H1 (cell line): ENCODE measurements at regions not wholly inside any gene's neighbourhood (a gene's known extent, or its start where the extent isn't known, plus 50 kb on each side); places are given as distances from the start of the nearest gene placed in this dataset.

Experiments used
- CTCF ChIA-PET: fragments of 300-600 bp; sonication (Branson Sonifier 250); formaldehyde crosslinking; loops from one replicate; lab custom pipeline; 2021; ENCODE audit not compliant: partially characterized antibody; lab: Charles Lee
- POLR2A ChIA-PET: fragments of 300-600 bp; sonication (Branson Sonifier 250); formaldehyde crosslinking; loops from one replicate; lab custom pipeline; 2021; ENCODE audit warnings: inconsistent platforms; ENCODE audit not compliant: partially characterized antibody; lab: Charles Lee
- DNase-seq, 2 experiments: peaks; one replicate each; pipeline versions ENCODE4 v3.0.0 to v3.0.0-alpha.2; 2010 to 2022; ENCODE audit warnings: low spot score in 2 of 2, low read depth in 1 of 2, mixed read lengths in 1 of 2
- FAIRE-seq: peaks from 2 replicates; lab custom pipeline; 2011; peaks lifted over from hg19 to GRCh38; lab: Jason Lieb, UNC
- H2AFZ ChIP-seq: 2 replicates; pipeline ENCODE4 v1.8.1; 2012; ENCODE audit warnings: low read length, inconsistent platforms
- H2AK5ac ChIP-seq: 2 replicates; pipeline ENCODE4 v1.6.1; 2013; ENCODE audit warnings: low read depth, low read length
- H2BK120ac ChIP-seq: replicated peaks from 2 replicates; pipeline ENCODE3; 2013; ENCODE audit warnings: low read depth, low read length, inconsistent platforms
- H2BK12ac ChIP-seq: 2 replicates; pipeline ENCODE4 v1.6.1; 2013; ENCODE audit warnings: low read depth, low read length
- H2BK15ac ChIP-seq: 2 replicates; pipeline ENCODE4 v1.6.1; 2013; ENCODE audit warnings: low read length
- H2BK20ac ChIP-seq: 2 replicates; pipeline ENCODE4 v1.6.1; 2013; ENCODE audit warnings: low read length
- H2BK5ac ChIP-seq: 2 replicates; pipeline ENCODE4 v1.6.1; 2013; ENCODE audit warnings: low read depth, low read length
- H3K14ac ChIP-seq: 2 replicates; pipeline ENCODE4 v1.6.1; 2013; ENCODE audit warnings: inconsistent platforms; ENCODE audit not compliant: insufficient read length
- H3K18ac ChIP-seq: 2 replicates; pipeline ENCODE4 v1.6.1; 2013; ENCODE audit warnings: low read length; ENCODE audit errors: extremely low read depth
- H3K23ac ChIP-seq: 2 replicates; pipeline ENCODE4 v1.6.1; 2013; ENCODE audit warnings: inconsistent platforms; ENCODE audit not compliant: insufficient read length
- H3K23me2 ChIP-seq: 2 replicates; pipeline ENCODE4 v1.6.1; 2013; ENCODE audit warnings: low read depth, low read length
- H3K27ac ChIP-seq: 2 replicates; pipeline ENCODE4 v1.6.1; 2011; ENCODE audit warnings: low read depth, low read length, inconsistent platforms
- H3K27me3 ChIP-seq, 4 experiments: replicated peaks in 1 of 4; 1 replicate in 1 of 4; 2 replicates in 3 of 4; pipeline versions ENCODE4 v1.6.1 to v1.8.1; 2011 to 2013; ENCODE audit warnings: low read length in 3 of 4, mild to moderate bottlenecking in 3 of 4, inconsistent platforms in 2 of 4, mixed read lengths in 2 of 4, moderate library complexity in 1 of 4; ENCODE audit not compliant: control insufficient read depth in 3 of 4, insufficient read depth in 3 of 4; ENCODE audit errors: extremely low read depth in 1 of 4
- H3K36me3 ChIP-seq, 4 experiments: 2 replicates each; pipeline versions ENCODE4 v1.6.1 to v1.8.1; 2011 to 2013; ENCODE audit warnings: mild to moderate bottlenecking in 4 of 4, low read length in 3 of 4, moderate library complexity in 2 of 4, control low read depth in 1 of 4, inconsistent platforms in 1 of 4; ENCODE audit not compliant: insufficient read depth in 4 of 4, control insufficient read depth in 2 of 4
- H3K4ac ChIP-seq: replicated peaks from 2 replicates; pipeline ENCODE3; 2013; ENCODE audit warnings: low read length, low read depth, mixed read lengths, inconsistent platforms; ENCODE audit not compliant: insufficient read length
- H3K4me1 ChIP-seq, 4 experiments: replicated peaks in 1 of 4; 1 replicate in 1 of 4; 2 replicates in 3 of 4; pipeline versions ENCODE4 v1.6.1 to v1.8.1; 2011 to 2013; ENCODE audit warnings: low read length in 3 of 4, inconsistent platforms in 2 of 4, mixed read lengths in 1 of 4; ENCODE audit not compliant: insufficient read depth in 4 of 4, control insufficient read depth in 3 of 4
- H3K4me2 ChIP-seq, 2 experiments: 2 replicates each; pipeline versions ENCODE4 v1.6.1 to v1.8.1; 2011 to 2013; ENCODE audit warnings: low read depth in 2 of 2, low read length in 2 of 2, control low read depth in 1 of 2, inconsistent platforms in 1 of 2, mild to moderate bottlenecking in 1 of 2; ENCODE audit not compliant: insufficient read depth in 1 of 2
- H3K4me3 ChIP-seq, 4 experiments: fragments of 200-600, 300-600 bp in 1 of 4; sonication (generic), shearing (Covaris generic), sonication (Bioruptor Twin) in 1 of 4; 2 replicates each; pipeline versions ENCODE4 v1.5.1 to v1.8.1; 2011 to 2016; ENCODE audit warnings: low read length in 4 of 4, low read depth in 3 of 4, control low read depth in 2 of 4, inconsistent platforms in 2 of 4, mild to moderate bottlenecking in 2 of 4, mixed read lengths in 1 of 4, moderate library complexity in 1 of 4; ENCODE audit not compliant: insufficient read depth in 2 of 4; ENCODE audit errors: extremely low read depth in 1 of 4
- H3K56ac ChIP-seq: replicated peaks from 2 replicates; pipeline ENCODE3; 2013; ENCODE audit warnings: low read depth, mild to moderate bottlenecking, mixed read lengths, low read length, inconsistent platforms; ENCODE audit not compliant: insufficient read length
- H3K79me1 ChIP-seq: 2 replicates; pipeline ENCODE4 v1.6.1; 2013; ENCODE audit warnings: low read depth, low read length, control low read depth
- H3K79me2 ChIP-seq, 2 experiments: 2 replicates each; pipeline versions ENCODE4 v1.6.1 to v1.8.1; 2012 to 2013; ENCODE audit warnings: low read length in 2 of 2, mild to moderate bottlenecking in 2 of 2, inconsistent platforms in 1 of 2; ENCODE audit not compliant: insufficient read depth in 2 of 2, control insufficient read depth in 1 of 2
- H3K9ac ChIP-seq, 4 experiments: replicated peaks in 1 of 4; 1 replicate in 1 of 4; 2 replicates in 3 of 4; pipeline versions ENCODE4 v1.6.1 to v1.8.1; 2011 to 2013; ENCODE audit warnings: low read depth in 3 of 4, low read length in 3 of 4, control low read depth in 2 of 4, mild to moderate bottlenecking in 2 of 4, moderate library complexity in 2 of 4, inconsistent platforms in 1 of 4; ENCODE audit errors: extremely low read depth in 1 of 4
- H3K9me3 ChIP-seq, 2 experiments: 2 replicates each; pipeline versions ENCODE4 v1.6.1 to v1.8.1; 2012 to 2013; ENCODE audit warnings: mild to moderate bottlenecking in 2 of 2, moderate library complexity in 2 of 2, control low read depth in 1 of 2, inconsistent platforms in 1 of 2, low read depth in 1 of 2, low read length in 1 of 2, mixed read lengths in 1 of 2; ENCODE audit not compliant: insufficient read depth in 2 of 2
- H4K20me1 ChIP-seq, 2 experiments: replicated peaks in 1 of 2; 2 replicates each; pipeline versions ENCODE3 to v1.8.1; 2011 to 2013; ENCODE audit warnings: inconsistent platforms in 2 of 2, low read length in 2 of 2, mild to moderate bottlenecking in 1 of 2; ENCODE audit not compliant: insufficient read depth in 2 of 2, control insufficient read depth in 1 of 2
- H4K5ac ChIP-seq: 2 replicates; pipeline ENCODE4 v1.6.1; 2013; ENCODE audit warnings: low read length, low read depth, mixed read lengths, inconsistent platforms; ENCODE audit not compliant: insufficient read length
- H4K8ac ChIP-seq: 2 replicates; pipeline ENCODE4 v1.8.0; 2013; ENCODE audit warnings: mild to moderate bottlenecking, moderate library complexity, low read length, inconsistent platforms; ENCODE audit not compliant: insufficient read depth; ENCODE audit errors: extremely low read depth
- H4K91ac ChIP-seq: replicated peaks from 2 replicates; pipeline ENCODE3; 2013; ENCODE audit warnings: low read length, mixed read lengths, inconsistent platforms; ENCODE audit not compliant: insufficient read length
- EGR1 ChIP-seq: IDR thresholded peaks from 2 replicates; pipeline ENCODE4 v1.6.1; 2011; ENCODE audit warnings: low read depth, low read length, borderline replicate concordance
- EZH2 ChIP-seq: fragments of 200-600 bp; sonication (generic); IDR thresholded peaks from 2 replicates; pipeline ENCODE4 v1.7.1; 2012; ENCODE audit warnings: low read depth, mild to moderate bottlenecking, moderate library complexity, low read length, inconsistent platforms; ENCODE audit not compliant: severe bottlenecking
- FOSL1 ChIP-seq: IDR thresholded peaks from 2 replicates; pipeline ENCODE4 v1.6.1; 2011; ENCODE audit warnings: mild to moderate bottlenecking, low read depth, low read length, moderate library complexity; ENCODE audit not compliant: insufficient read depth
- RBBP5 ChIP-seq: IDR thresholded peaks from 2 replicates; pipeline ENCODE4 v1.7.1; 2012; ENCODE audit warnings: low read depth, mild to moderate bottlenecking, inconsistent platforms, low read length, moderate library complexity, borderline replicate concordance
- WGBS, 2 experiments: shearing (Covaris generic) in 1 of 2; methylation state at CpG; one replicate each; pipeline versions ENCODE4 v1.1.6 to v1.1.7; 2013 to 2015; ENCODE audit warnings: low lambda C conversion rate in 2 of 2, mixed read lengths in 2 of 2, inconsistent platforms in 1 of 2, low coverage in 1 of 2, missing lambda C conversion rate in 1 of 2; ENCODE audit not compliant: insufficient replicate concordance in 2 of 2, insufficient coverage in 1 of 2, insufficient read length in 1 of 2; ENCODE audit errors: extremely low coverage in 1 of 2, missing lambda C conversion rate in 1 of 2; 5-methylcytosine and 5-hydroxymethylcytosine counted together

DNA sequence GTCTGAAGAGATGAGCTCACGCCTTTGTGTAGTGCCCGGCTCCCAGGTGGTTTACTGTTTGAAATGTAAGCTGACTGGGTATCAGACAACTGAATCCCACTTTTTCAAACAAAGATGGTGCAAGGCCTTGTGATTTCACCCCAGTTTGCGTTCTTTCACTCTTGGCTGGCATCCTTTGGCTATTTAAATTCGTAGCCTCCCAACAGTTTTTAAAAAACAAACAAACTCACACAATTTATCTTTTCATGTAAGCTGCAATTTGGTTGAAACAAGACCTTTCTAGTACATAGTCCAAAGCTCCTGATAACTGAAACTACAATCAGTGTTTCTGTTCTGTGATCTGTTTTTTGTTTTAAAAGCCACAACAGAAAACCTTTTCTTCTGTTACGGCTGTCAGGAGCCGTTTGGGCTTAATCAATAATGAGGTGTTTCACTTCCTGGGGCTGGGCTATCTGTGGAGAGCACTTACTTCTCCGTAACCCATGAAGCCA lies 65.1 kb upstream of the NPAS1 start:
- Histone ChIP-seq H3K9me3 (0 out of 4 replicates have a peak, but pooled peaks cover 0 to 4% of the 10 kb centered on the region in 2 experiments), H4K8ac (no peak overlapping the region), H4K20me1 (peaks cover 0 to 3% of the 10 kb centered on the region in 2 experiments), H2BK15ac (no peak overlapping the region), H2AK5ac (no peak overlapping the region), H2BK5ac (no peak overlapping the region), H3K9ac (no peak overlapping the region), H3K23ac (no peak overlapping the region), H3K36me3 (no peaks in the 10 kb centered on the region; a peak in 1 of 8 replicates), H2BK20ac (no peak overlapping the region), H3K79me1 (no peaks in the 10 kb centered on the region), H3K27ac (no peak overlapping the region), H3K4me2 (no peak overlapping the region; a peak in 1 of 4 replicates), H3K23me2 (no peaks in the 10 kb centered on the region), H3K4me1 (peaks cover 0 to 4% (median 0%) of the 10 kb centered on the region in 4 experiments; a peak in 1 of 7 replicates), H4K91ac (no peak overlapping the region), H2BK120ac (no peak overlapping the region), H3K18ac (no peak overlapping the region), H2AFZ (no peak overlapping the region), H3K79me2 (peaks cover 0 to 18% of the 10 kb centered on the region in 2 experiments; a peak in 1 of 4 replicates), H3K4ac (no peak overlapping the region), H3K56ac (no peak overlapping the region), H3K4me3 (no peak overlapping the region), H3K27me3 (no peaks in the 10 kb centered on the region), H4K5ac (no peak overlapping the region), H2BK12ac (no peak overlapping the region), H3K14ac (no peak overlapping the region)
- TF ChIP-seq EGR1, result no peak
- no peak for TF ChIP-seq EZH2
- TF ChIP-seq RBBP5, result no peak
- TF ChIP-seq FOSL1, result no peak
- FAIRE-seq (no peak), DNase-seq (no peak)
- 92% methylated on average over 7 of the region's 7 CpGs; no CpG with 5 or more reads in 1 of the 2 experiments for WGBS, 2 experiments
- POLR2A ChIA-PET, result interaction anchor here (1.0 kb wide), 1 partner anchor 93 kb away, joined by 3 read pairs; no protein-coding TSS in a partner anchor
- CTCF ChIA-PET, result interaction anchor here (0.7 to 2.0 kb wide), 8 partner anchors 9 to 125 kb away, joined by 3 to 13 read pairs (median 3); no protein-coding TSS in a partner anchor
